ENCODE measurements at regions not wholly inside any gene's neighbourhood (a gene's known extent, or its start where the extent isn't known, plus 50 kb on each side); places are given as distances from the start of the nearest gene placed in this dataset.

DNA sequence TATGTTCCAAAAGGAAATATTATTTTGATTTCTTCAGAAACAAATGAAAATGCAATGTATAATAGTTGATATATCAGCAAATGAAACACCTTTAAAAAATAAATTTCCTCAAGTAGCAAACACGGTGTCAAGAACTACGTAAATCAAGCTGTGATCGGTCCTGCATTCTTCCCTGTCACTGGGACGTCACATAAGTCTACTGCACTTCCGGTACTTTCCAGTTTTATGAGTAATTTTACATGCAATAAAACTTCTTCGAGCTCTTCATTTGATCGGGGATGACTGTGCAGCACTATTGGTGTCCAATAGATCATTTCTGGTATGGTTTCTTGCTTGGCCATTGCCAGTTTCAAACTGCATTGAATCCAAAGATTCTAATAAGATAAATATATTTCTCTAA is 114.0 kb upstream of the VEGFC start:
- DNase-seq = no peak

DNA sequence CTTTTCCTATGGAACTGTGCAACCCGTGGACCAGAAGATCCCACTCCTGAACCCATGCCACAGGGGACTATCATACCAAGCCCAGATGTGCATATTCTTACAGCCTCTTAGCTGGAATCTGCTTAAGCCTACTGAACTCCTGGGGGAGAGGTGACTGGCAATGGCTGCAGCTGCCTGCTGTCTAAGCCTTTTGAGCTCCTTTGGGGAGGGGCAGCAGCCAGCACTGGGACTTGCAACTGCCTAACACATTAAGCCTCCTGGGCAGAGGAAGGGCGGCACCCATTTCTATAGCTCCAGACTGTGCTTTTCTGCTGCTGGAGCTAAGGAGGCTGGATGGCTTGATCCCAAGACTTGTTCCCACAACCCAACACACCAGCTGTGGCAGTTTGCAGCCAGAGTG is 117.9 kb upstream of the VEGFC start:
- DNase-seq = no peak

DNA sequence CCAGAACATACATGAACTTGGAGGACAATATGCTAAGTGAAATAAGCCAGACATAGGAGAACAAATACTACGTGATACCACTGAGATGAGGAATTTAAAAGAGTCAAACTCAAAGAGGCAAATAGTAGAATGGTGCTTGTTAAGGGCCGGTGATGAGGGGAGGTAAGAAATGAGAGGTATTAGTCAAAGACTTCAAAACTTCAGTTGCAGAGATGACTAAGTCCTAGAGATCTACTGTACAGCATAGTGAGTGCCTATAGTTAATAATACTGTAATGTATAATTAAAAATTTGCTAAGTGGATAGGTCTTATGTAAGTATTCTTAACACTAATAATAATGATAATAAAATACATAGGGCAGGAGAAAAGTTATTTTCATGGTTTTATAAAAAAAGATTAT is 126.9 kb upstream of the VEGFC start:
- no peak for DNase-seq

DNA sequence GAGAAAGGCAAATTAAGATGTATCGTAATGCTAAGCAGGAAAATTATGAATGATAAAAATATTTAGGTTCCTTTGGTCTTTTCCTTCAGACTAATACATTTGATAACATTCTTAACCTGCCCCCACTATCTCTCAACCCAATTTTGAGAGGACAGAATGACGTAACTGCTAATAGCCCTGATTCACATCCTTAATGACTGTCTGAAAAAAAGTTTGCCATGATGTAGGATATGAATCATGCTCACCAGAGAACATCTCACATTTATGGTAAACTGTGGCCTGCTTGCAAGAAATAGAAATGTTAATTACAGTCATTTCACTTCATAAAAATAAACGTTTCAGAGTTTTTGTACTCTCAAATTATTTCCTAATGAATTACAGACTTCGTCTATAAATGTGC is 128.0 kb upstream of the VEGFC start:
- no peak for DNase-seq

DNA sequence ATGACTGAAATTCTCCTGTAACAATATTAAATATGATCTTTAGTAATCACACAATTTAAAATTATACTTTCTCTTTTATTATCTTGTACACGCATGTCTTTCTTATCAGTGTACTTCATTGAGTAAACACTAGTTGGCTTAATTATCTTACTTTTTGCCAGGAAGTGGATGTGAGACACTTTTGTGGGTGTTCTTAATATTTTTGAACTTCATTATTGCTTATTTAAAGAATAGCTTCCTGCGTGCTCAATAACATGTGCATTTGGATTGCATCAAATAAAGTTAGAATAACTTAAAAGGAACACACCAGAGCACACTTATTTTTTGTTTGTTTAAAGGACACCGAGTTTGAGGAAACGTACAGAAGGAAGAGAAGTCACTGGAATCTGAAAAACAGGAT is 128.5 kb upstream of the VEGFC start:
- no peak for DNase-seq

DNA sequence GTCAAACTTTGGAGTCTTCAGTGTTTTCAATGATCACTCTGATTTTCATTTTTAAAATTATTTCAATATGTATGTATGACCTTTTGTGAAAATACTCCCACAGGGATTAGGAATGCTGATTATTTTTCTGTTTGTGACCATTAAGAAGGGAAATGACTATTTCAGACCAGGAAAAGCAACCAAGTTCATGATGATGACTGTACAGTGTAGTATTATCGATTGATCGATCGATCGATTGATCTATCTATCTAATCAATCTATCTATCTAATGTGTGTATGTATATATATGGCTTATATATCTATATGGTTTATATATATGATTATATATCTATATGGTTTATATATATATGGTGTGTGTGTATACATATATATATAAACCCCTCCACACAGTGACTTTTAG is 131.5 kb upstream of the VEGFC start:
- DNase-seq = no peak

DNA sequence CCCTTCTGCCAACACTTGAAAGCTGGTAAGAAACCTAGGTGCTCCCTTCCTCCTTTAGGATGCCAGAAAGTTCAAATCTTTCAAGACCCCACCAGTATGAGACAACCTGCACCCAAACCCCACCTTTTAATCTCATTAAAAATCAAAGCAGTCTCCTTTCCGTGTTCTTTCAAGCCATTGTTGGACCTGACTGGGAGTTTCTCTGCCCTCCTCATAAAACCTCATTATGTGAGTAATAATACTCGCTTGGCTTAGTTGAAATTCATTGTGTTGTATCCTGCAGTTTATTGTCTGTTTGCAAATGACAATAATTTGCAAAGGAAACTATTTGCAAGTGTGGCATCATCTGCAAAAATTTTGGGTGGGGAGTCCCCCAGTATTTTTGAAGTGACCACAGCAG is 133.2 kb upstream of the VEGFC start:
- no peak for DNase-seq

DNA sequence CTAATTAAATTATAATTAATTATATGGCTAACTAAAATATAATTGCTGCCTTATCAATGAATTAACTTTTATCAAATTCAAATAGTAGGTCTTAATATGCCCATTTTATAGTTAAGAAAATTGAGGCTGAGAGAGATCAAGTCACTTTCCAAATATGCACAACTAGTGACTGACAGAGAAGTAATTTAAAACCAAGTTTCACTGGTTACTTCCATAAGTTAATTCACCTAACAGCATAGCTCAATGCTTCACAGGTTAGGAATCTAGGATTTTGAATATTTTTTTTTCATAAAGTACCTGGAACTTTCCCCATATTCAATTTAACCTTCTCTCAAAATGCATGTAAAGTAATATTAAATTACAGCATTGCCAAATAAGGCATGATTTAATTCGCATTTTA is 134.4 kb upstream of the VEGFC start:
- DNase-seq = no peak

DNA sequence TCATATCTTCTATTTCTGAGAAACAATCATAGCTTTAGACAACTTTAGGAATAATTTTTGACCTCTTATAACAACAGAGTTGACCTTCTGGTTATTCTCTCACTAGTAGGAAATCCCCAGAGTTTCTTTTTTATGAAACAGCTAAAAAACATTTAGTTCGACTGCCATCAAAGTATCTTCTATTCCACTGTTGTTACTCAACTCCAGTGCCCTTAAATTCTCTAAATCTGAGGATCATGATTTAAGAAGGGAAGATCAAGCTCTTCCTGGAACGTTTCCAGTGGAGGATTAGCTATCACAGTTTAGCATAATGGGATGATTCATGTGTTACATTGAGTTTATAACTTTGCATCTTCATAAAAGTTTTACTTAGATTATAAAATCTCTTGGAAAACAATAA is 134.9 kb upstream of the VEGFC start:
- DNase-seq = no peak

DNA sequence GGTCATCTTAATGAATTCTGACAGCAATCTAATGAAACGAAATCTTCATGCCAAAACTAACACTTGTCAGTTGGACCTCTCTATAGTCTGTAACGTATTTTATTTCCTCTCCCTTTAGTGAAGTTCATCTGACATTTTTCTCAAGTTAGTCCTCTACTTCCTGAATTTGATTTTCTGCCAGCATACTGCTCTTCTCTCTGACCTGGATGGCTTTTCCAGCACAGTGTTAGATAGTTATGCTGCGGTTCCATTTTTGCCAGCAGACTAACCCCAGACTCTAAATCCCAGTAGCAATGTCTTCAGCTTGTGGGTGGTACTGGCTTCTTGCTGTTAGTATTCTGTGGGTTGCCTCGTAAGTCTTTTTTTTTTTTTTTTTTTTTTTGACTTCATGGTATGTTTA is 146.7 kb upstream of the VEGFC start:
- no peak for DNase-seq

DNA sequence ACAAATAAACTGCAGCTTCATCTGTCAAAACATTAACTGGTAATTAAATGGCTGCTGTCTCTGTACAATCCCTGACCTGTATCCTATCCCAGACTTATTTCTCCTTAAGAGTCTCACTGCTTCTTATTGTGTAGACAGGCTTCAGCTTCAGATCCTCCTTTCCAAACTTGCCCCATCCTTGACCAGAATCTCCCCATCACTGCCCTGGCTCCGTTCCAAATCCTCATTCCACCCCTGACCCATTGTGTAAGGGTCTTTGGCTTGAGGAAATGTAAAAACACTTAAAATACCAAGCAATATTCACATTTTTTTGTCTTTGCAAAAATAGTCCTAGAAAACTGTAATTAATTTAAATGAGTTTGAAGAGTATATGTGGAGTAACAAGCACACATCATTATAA is 152.6 kb upstream of the VEGFC start:
- no peak for DNase-seq

DNA sequence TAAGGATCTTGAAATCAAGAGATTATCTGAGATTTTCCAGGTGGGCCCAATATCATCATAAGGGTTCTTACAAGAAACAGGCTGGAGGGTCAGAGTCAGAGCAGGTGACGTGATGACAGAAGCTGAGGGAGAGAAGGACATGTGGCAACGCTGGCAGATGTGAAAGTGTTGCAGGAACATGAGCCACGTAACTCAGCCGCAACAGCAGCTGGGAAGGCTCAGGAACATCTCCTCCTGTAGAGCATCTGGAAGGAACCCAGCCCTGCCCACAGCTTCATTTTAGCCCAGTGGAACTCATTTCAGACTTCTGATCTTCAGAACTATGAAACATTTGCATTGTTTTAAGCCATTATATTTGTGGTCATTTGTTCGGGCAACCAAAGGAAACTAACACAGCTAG is 156.3 kb upstream of the VEGFC start:
- no peak for DNase-seq

DNA sequence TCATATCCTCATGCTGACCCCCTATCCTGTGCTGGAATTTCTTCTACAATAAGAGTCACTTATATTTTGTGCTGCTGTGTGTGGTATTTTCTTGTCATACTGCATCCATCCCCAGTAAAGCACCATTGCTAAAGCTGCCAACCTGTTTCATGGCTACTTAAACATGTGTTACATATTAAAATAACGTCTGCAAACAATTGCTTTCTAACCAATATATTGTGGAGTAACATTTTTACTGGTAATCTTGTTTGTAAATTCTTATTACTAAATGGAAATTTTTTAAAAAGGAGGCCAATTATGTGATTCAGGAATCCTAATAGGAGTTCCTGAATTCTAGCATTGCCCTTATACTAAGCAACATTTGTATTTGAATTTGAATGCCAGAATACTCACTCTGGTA is 160.3 kb upstream of the VEGFC start:
- no peak for DNase-seq

DNA sequence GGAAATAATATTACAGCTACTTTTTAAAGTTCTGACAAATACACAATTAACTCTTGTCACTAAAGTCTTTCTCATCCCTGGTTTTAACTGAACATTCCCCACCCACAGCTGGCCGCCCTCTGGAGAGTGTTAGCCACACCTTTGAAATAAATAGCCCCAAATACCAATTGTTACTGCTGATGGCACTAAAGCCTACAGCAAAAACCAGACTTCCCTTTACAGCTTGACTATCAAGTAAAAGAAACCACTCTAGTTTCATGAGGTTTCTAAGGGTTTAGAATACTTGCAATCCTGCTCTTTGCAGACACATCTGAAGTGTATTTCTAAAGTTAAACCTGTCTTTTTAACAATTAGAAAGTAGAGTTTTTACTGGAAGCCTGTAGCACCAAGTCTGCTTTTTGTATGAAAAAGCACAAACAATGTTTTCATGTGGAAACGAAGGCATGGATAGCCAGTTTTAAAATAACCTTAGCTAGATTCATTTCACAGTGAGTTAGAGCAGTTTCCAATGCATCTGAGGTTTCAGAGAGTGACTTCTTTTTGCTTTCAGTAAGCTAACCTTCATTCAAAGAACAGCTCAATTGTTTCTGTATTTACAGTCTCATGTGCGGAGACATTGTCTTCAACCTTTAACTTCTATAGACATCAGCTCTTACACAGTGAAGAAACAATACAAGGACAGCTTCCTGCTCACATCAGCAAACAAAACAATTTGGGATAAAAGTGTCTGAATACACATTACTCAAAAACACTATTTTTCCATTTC is 164.8 kb upstream of the VEGFC start:
- DNase-seq = no peak

DNA sequence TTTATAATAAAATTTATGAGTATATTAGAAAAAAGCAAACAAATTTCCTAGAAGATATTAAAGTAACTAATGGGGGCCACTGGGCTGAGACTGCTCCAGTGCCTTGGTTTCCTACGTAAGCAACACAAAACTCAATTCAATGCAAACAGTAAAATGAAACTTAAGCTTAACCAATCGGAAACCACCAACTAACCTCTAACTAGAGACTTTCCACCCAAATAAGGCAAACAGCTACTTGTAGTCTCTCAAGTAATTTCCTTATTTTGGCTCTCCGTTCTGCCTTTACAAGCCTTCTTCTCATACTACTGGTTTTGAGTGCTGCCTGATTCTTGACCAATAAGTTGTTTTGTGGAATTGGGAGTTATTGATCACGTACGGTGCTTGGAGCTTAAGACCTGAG is 167.3 kb upstream of the VEGFC start:
- DNase-seq = no peak

DNA sequence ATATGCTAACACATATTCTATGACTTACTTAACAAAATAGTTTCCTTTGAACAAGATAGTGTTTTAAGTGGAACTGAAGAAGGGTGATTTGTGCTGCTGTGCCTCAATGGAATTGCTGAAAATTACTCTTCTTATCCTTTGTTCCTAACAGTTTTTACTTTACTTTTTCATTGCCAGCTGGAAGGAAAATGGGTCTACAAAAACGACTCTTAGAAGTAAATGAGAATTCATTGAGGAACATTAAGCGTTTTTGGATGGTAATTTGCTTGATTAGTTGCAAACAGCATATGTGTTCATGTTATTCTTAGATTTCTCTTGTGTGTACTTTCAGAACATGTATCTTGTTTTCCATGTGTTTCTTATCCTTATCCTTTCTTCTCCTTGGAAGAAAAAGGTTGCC is 170.4 kb upstream of the VEGFC start:
- DNase-seq = no peak

DNA sequence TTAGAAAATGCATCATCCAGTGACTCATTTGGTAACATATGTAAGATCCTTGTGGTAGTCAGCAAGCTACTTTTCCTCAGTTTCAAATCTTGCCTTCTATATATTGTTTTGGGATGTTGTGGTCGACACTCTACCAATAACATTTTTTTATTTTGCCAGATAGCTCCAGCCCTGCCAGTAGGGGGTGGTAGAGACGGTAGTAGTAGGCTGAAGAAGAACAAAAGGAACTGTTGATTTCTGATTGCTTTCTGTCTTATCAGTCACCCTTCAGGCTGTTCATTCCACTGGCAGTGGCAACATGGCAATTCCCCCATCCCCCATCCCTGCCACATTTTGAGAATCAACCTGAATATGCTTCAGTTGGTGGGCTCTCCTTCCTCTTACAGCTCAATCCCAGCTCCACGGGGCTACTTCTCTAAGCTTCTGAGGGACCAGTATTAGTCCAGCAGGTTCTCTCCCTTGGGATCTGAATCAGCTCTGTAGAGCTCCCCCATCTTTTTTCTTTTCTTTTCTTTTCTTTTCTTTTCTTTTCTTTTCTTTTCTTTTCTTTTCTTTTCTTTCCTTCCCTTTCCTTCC is 171.5 kb upstream of the VEGFC start:
- DNase-seq = no peak

DNA sequence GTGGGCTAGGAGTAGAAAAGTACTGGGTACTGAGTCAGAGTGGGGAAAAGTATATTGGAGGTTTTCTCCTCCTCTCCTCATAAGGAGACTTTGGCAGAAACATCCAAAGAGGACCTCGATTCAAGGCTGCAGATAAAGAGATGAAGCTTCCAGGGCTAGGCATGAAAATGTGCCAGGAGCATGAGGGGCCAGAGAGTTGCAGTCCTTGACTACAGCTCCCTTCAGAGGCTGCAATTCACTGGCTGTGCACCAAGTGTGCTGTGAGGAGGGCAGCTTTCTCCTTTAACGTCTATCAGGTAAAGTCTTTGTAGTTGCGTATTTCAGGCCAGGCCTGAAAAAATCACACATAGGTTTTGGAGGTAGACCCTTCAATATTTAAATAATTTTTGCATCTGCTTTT is 174.9 kb upstream of the VEGFC start:
- DNase-seq = no peak

DNA sequence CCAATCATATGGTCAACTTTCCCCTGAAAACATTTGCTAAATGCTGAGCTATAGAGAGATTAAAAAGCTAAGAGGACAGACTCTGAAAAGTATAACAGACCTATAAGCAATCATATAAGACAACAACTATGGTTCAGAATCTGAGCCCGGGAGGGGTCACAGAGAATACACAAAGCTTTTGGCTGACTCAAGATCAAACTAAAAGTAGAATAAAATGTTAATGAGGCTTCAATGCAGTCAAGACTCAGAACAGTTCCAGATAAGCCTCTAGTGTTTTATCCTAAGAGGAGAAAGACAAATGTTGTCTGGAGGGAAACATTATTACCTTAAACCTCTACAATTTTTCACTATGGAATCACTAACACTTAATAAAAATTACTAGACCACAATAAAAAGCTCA is 175.4 kb upstream of the VEGFC start:
- DNase-seq = no peak

DNA sequence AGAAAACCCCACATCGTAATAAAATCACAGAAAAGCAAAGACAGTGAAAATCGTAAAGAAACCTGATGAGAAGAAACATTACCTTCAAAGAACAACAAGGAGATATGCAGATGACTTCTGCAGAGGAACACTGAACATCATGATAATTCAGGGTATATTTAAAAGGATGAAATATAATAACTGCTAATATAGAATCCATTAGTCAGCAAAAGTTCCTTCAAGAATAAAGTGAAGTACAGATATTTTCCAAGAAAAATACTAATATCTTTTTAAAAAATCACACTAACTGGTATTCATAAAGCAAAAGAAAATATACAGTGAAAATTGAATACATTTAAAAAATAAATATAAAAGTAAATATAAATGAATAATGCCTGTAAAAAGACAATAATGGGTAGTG is 176.3 kb upstream of the VEGFC start:
- no peak for DNase-seq

DNA sequence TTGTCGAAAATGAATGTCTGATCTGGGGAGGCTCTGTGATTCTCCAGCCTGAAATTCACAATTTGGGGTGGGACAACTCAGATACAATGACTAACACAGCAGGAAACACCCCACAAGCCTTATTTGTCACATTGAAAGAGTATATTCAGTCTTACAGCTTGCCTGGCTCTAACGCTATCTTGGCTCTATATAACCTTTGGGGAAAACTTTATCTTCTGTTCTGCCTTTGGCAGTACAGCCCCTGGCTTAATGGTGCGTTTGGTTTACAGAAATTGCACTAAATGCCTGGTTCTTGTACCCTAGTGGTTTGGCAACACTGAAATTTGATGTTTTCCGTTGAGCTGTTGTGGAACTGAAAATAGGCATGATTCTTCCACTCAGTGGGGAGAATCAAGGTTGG is 178.1 kb upstream of the VEGFC start:
- no peak for DNase-seq

DNA sequence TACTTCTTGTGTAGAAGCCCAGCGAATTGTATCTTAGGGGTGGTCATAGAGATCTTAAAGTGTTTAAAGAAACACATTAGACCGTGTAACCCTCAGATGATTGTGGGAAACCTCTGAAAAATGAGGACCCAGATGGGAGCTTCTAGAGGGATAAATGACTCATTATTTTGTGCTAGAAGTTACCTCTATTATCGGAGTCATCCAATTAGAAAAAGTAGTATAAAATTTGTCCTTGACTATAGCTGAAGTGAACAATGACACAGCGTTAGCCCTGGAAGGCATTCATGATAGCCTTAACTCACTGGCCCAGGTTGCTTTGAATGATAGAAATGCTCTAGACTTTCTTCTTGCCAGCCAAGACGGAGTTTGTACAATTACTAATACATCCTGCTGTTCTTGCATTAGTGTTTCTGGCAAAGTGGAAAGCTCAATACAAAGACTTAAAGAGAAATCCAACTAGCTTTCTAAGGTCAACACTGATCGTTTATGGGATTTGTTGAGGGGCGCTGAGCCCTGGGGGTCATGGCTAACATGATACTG is 178.9 kb upstream of the VEGFC start:
- DNase-seq = no peak

DNA sequence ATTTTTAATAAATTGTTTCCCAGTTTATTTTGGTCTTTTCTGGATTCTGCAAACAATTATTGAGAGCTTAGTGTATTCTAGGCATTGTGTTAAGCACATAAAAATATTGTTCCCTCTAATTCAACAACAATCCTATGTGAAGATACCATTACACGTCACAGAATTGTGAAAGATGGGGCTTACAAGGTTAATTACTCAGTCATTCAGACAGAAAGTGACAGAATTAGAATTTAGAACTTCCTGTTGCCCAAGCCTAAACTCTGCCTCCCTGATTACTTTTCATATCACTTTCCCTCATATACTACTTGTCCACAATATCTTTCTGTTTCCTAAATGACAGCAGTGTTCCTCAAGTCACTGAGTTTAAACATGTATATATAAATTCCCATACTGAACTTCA is 186.7 kb upstream of the VEGFC start:
- DNase-seq = no peak

DNA sequence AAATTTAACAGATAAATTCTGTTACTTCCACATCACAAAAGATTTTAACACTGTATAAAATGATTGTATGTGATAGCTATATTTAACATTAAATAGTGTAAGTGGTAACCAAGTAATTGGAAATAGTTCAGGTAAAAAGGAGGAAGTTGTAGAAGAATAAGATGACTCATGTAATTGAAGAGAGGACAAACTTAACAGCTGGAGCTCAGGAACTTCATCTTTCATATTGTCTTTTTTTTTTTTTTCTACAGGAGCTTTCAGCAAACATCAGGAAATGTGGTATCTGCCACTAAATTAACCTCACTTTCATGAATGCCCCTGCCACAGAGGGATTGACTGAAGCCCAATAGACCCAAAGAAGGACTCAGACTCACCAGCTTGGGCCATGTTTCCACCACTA is 188.4 kb upstream of the VEGFC start:
- DNase-seq = no peak

DNA sequence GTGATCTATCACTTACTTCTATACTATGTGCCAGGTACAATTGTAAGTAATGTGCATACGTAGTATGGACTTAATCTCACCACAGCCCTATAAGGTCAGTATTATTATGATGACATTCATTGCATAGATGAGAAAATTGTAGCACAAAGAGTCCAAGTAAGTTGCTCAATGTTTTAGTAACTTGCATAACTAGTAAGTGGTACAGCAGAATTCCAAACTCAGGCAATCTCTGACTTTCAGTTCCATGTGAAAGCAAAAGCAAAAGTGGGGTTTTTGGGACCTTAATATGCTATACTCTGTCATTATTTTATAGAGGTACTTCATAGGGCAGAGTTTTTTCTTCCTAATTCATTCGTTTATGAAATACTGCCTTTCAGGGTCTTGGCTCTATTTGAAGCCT is 188.8 kb upstream of the VEGFC start:
- DNase-seq = no peak

Data from NCI-H1694 treated with DMSO at 0.1 percent for 48 hours (cell line).